Tibial nerve (tissue), 4 donors: ENCODE measurements at regions not wholly inside any gene's neighbourhood (a gene's known extent, or its start where the extent isn't known, plus 50 kb on each side); places are given as distances from the start of the nearest gene placed in this dataset.

Experiments
- DNase-seq, 2 donors: peaks; one replicate each; pipeline ENCODE4 v3.0.0-alpha.2; 2019; ENCODE audit warnings: low spot score in 2 of 2
- H3K27ac ChIP-seq, 4 donors: fragments of 200-600 bp; sonication (generic) in 3 of 4; one replicate each; pipeline ENCODE4 v1.5.1; 2017 to 2019; ENCODE audit warnings: mild to moderate bottlenecking in 1 of 4
- H3K27me3 ChIP-seq, 2 donors: fragments of 200-600 bp; sonication (generic) in 1 of 2; one replicate each; pipeline versions ENCODE4 v1.5.1 to v1.6.0; 2017 to 2019
- H3K36me3 ChIP-seq, 3 donors: fragments of 200-600 bp; sonication (generic); one replicate each; pipeline ENCODE4 v1.5.1; 2018 to 2019
- H3K4me1 ChIP-seq, 4 donors: fragments of 200-600 bp; sonication (generic) in 3 of 4; one replicate each; pipeline ENCODE4 v1.5.1; 2017 to 2019
- H3K4me3 ChIP-seq, 4 donors: fragments of 200-600 bp; sonication (generic) in 3 of 4; one replicate each; pipeline ENCODE4 v1.5.1; 2017 to 2019; ENCODE audit warnings: mild to moderate bottlenecking in 1 of 4, moderate library complexity in 1 of 4
- H3K9me3 ChIP-seq, 4 donors: fragments of 200-600 bp; sonication (generic) in 3 of 4; one replicate each; pipeline ENCODE4 v1.5.1; 2017 to 2019
- EP300 ChIP-seq, 2 donors: sonication (generic); formaldehyde crosslinking; IDR thresholded peaks; one replicate each; pipeline ENCODE4 v1.6.1; 2017; ENCODE audit warnings: antibody characterized with exemption in 2 of 2, mild to moderate bottlenecking in 1 of 2
- POLR2A ChIP-seq, 2 donors: fragments of 450-650 bp; IDR thresholded peaks; one replicate each; pipeline ENCODE4 v1.6.1; 2017; ENCODE audit warnings: antibody characterized with exemption in 2 of 2, mild to moderate bottlenecking in 2 of 2, moderate library complexity in 2 of 2
- WGBS, 2 donors: methylation state at CpG; one replicate each; pipeline ENCODE4 v1.1.5; 2018; 5-methylcytosine and 5-hydroxymethylcytosine counted together
- TF ChIP-seq, protein P1 (sequence below), 5 experiments: fragments of 200-600 bp in 3 of 5; fragments of 450-650 bp in 2 of 5; sonication (generic) in 3 of 5; IDR thresholded peaks; one replicate each; pipeline ENCODE4 v1.5.1; 2016 to 2019; ENCODE audit warnings: antibody characterized with exemption in 5 of 5, mild to moderate bottlenecking in 3 of 5, moderate library complexity in 2 of 5

DNA sequence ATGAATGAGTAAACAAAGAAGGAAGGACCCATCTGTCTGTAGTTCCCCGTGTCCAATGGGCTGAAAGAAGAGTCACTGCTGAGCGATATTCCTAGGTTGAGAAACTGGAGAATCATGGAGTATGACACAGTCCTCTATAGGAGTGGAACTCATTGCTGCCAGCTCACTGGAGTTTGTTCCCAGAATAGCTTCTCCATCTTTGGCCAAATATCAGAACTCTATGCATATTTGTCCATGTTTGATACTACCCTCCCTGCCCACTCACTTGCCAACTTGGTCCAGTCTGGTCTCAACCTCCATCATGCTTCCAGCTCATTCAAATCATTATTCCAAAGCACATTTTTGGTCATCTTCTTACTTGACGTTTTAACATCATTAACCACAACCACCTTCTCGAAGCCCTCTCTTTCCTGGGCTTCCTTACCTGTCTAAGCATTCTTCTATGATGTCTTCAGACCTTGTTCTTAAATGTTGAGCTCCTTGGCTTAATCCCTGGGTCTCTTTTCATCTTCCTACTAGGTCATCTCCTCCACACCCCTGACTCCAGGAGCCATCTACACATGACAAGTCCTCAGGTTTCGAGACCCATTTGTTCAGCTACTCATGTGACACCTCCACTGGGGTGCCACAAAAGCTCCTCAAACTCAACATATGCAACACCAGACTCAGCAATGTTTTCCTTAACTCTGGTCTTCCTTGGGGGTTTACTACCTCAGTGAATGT lies 221.6 kb downstream of the MYCN start:
- no peak overlapping the region for H3K4me3 ChIP-seq
- TF ChIP-seq, protein P1, sequence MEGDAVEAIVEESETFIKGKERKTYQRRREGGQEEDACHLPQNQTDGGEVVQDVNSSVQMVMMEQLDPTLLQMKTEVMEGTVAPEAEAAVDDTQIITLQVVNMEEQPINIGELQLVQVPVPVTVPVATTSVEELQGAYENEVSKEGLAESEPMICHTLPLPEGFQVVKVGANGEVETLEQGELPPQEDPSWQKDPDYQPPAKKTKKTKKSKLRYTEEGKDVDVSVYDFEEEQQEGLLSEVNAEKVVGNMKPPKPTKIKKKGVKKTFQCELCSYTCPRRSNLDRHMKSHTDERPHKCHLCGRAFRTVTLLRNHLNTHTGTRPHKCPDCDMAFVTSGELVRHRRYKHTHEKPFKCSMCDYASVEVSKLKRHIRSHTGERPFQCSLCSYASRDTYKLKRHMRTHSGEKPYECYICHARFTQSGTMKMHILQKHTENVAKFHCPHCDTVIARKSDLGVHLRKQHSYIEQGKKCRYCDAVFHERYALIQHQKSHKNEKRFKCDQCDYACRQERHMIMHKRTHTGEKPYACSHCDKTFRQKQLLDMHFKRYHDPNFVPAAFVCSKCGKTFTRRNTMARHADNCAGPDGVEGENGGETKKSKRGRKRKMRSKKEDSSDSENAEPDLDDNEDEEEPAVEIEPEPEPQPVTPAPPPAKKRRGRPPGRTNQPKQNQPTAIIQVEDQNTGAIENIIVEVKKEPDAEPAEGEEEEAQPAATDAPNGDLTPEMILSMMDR (IDR thresholded peaks at IDR 0.05) = no peak
- no peak overlapping the region for H3K27ac ChIP-seq
- H3K4me1 ChIP-seq = peaks cover 0 to 3% (median 0%) of the 10 kb centered on the region in 4 donors
- no peaks in the 10 kb centered on the region for H3K27me3 ChIP-seq
- WGBS, 2 donors = 87 to 89% methylated on average over 5 of the region's 5 CpGs
- H3K36me3 ChIP-seq = no peaks in the 10 kb centered on the region
- DNase-seq = no peak
- no peaks in the 10 kb centered on the region for H3K9me3 ChIP-seq

DNA sequence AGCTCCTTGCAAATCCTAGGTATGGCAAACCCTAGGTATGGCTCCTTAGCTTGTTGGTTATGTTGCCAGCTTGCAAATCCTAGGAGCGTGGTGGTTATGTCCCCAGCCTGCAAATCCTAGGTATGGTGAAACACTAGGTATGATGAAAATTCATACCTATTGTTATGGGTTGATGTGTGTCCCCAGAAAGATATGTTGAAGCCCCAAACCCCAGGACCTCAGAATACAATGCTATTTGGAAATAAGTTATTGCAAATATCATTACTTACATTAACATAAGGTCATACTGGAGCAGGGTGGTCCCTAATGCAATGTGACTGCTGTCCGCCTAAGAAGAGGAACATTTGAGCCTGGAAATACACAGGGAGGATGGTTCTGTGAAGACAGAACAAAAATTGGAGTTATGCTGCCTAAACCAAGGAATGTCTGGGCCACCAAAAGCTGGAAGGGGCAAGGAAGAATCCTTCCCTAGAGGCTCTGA lies 220.8 kb downstream of the MYCN start:
- Histone ChIP-seq H3K9me3 (no peaks in the 10 kb centered on the region), H3K27ac (no peak overlapping the region), H3K4me3 (no peak overlapping the region), H3K36me3 (no peaks in the 10 kb centered on the region), H3K27me3 (no peaks in the 10 kb centered on the region), H3K4me1 (no peaks in the 10 kb centered on the region)
- TF ChIP-seq, protein P1 (IDR thresholded peaks at IDR 0.05) = no peak
- 51 to 89% methylated on average over 1 to 2 of the region's 2 CpGs for WGBS, 2 donors
- no peak for DNase-seq

DNA sequence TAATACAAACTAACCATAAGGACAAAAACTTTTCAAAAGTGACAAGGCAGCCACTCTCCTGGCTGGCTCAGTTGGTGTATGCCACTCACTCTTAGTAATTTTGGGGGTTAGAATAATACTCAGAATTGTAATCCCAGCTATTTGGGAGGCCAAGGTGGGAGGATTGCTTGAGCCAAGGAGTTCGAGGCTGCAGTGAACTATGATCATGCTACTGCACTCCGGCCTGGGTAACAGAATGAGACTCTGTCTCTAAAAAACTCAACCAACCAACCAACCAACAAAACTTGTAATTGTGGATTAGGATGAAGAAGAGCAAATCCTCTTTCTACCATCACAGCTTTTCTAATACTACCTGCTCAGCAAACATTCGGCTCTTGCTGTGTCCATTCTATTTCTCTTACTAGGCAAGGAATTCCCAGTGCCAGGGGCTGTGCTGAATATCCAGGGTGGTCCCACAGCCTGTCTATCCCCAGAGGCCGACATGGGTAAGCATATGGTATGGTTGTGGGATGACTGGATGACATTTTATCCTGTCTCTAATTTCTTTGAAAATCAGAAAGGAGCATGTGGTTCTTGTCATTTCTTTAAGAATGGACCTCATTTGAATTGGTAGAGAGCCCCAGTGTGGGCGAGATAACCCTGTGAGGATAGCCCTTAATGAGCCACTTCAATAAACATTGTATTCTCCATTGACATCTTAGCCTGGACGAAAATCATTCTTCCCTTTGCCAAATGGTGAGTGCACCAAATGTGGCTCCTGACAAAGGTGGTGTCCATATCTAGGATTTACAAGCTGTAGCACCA lies 220.1 kb downstream of the MYCN start:
- Histone ChIP-seq H3K4me3 (no peak overlapping the region), H3K9me3 (no peaks in the 10 kb centered on the region), H3K4me1 (no peaks in the 10 kb centered on the region), H3K36me3 (no peaks in the 10 kb centered on the region), H3K27ac (no peak overlapping the region), H3K27me3 (no peaks in the 10 kb centered on the region)
- no peak for DNase-seq
- no peak for TF ChIP-seq POLR2A (IDR thresholded peaks at IDR 0.05)
- TF ChIP-seq, protein P1 (IDR thresholded peaks at IDR 0.05) = no peak
- no peak for TF ChIP-seq EP300 (IDR thresholded peaks at IDR 0.05)
- WGBS, 2 donors = 87 to 90% methylated on average over 6 of the region's 6 CpGs

DNA sequence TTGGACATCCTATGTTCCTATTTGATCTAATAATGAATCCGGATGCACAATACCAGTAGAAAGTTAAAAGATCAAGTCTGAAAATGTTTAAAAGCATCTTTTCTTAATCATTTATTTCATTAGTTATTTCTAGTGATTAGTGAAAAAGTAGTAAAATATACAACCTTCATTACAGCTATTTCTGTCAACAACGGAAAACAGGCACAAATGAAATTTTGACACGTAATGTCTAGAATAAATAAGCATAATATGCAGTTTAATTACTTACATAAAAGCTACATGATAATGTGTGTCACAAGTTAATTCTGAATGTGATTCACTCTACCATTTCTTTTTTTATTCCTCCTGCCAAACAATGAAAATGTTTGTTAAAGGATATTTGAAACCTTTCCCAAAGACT lies 216.1 kb downstream of the MYCN start:
- Histone ChIP-seq H3K36me3 (no peaks in the 10 kb centered on the region), H3K4me1 (no peaks in the 10 kb centered on the region), H3K4me3 (no peak overlapping the region), H3K27me3 (no peaks in the 10 kb centered on the region), H3K27ac (no peak overlapping the region), H3K9me3 (no peaks in the 10 kb centered on the region)
- no peak for DNase-seq
- no peak for TF ChIP-seq POLR2A (IDR thresholded peaks at IDR 0.05)
- TF ChIP-seq, protein P1 (IDR thresholded peaks at IDR 0.05) = no peak
- no peak for TF ChIP-seq EP300 (IDR thresholded peaks at IDR 0.05)
- WGBS, 2 donors = 88 to 95% methylated on average over 3 of the region's 3 CpGs

DNA sequence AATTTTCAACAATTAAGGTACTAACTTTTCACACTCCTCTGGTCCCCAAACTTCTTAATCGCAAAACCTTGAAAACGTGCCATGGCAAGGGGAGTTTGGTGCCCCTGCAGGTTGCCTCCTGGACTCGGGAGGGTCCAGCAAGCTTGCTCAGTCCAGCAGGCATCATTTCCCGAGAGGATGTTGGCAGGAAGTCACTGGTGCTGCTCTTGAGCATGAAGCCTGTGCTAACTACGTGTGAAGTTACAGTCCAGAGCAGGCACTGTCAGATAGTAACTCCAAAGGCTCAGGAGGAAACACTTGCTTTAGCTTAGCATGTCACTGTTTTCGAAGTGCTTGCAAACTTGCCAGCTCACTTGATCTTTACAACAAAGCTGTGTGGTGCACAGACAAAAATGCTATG lies 215.4 kb downstream of the MYCN start:
- H3K9me3 ChIP-seq = no peaks in the 10 kb centered on the region
- H3K4me3 ChIP-seq = no peak overlapping the region
- TF ChIP-seq, protein P1 (IDR thresholded peaks at IDR 0.05) = no peak
- TF ChIP-seq POLR2A (IDR thresholded peaks at IDR 0.05) (no peak), EP300 (IDR thresholded peaks at IDR 0.05) (no peak)
- DNase-seq = peak in 1 of 2 donors; percentile 2
- 33 to 42% methylated on average over 6 of the region's 6 CpGs for WGBS, 2 donors
- H3K27me3 ChIP-seq = no peaks in the 10 kb centered on the region
- H3K27ac ChIP-seq = no peak overlapping the region
- H3K36me3 ChIP-seq = no peaks in the 10 kb centered on the region
- no peaks in the 10 kb centered on the region for H3K4me1 ChIP-seq
